Esophagus squamous epithelium (tissue), 5 donors: ENCODE measurements at regions not wholly inside any gene's neighbourhood (a gene's known extent, or its start where the extent isn't known, plus 50 kb on each side); places are given as distances from the start of the nearest gene placed in this dataset.

Experiments used
- DNase-seq: peaks from one replicate; lab custom pipeline; 2025; lab: John Stamatoyannopoulos, UW
- H3K27ac ChIP-seq, 4 donors: fragments of 200-600 bp; sonication (generic); one replicate each; pipeline ENCODE4 v1.5.1; 2016 to 2019; ENCODE audit warnings: mild to moderate bottlenecking in 1 of 4
- H3K27me3 ChIP-seq, 4 donors: fragments of 200-600 bp; sonication (generic); 1 replicate in 3 of 4; 2 replicates in 1 of 4; pipeline versions ENCODE4 v1.5.1 to v1.6.0; 2017 to 2021; ENCODE audit warnings: antibody characterized with exemption in 1 of 4
- H3K36me3 ChIP-seq, 3 donors: fragments of 200-600 bp; sonication (generic); one replicate each; pipeline ENCODE4 v1.5.1; 2016 to 2019
- H3K4me1 ChIP-seq, 3 donors: fragments of 200-600 bp; sonication (generic); one replicate each; pipeline ENCODE4 v1.5.1; 2017 to 2019
- H3K4me3 ChIP-seq, 4 donors: fragments of 200-600 bp; sonication (generic); 1 replicate in 3 of 4; 2 replicates in 1 of 4; pipeline ENCODE4 v1.5.1; 2016 to 2019; ENCODE audit warnings: mild to moderate bottlenecking in 2 of 4, moderate library complexity in 1 of 4
- H3K9me3 ChIP-seq, 3 donors: fragments of 200-600 bp; sonication (generic); one replicate each; pipeline ENCODE4 v1.5.1; 2016 to 2019
- CTCF ChIP-seq, 6 experiments: fragments of 450-650 bp in 4 of 6; fragments of 200-600 bp in 2 of 6; sonication (generic) in 2 of 6; IDR thresholded peaks; one replicate each; pipeline ENCODE4 v1.5.1; 2016 to 2019; ENCODE audit warnings: antibody characterized with exemption in 6 of 6, mild to moderate bottlenecking in 4 of 6, moderate library complexity in 4 of 6
- POLR2A ChIP-seq, 4 donors: fragments of 450-650 bp; IDR thresholded peaks; one replicate each; pipeline ENCODE4 v1.6.1; 2017; ENCODE audit warnings: antibody characterized with exemption in 4 of 4, mild to moderate bottlenecking in 4 of 4, moderate library complexity in 3 of 4
- whole genome bisulfite sequencing, 2 donors: methylation state at CpG; one replicate each; pipeline ENCODE4 v1.1.5; 2018; 5-methylcytosine and 5-hydroxymethylcytosine counted together
- intact Hi-C: fragments of 100-400 bp; cut with DNase I; formaldehyde crosslinking; loops from one replicate; pipeline ENCODE4 v1.15.0; 2022
- donor health status: DM: yes; HTN: yes; CAD: no.

- no peak for DNase-seq
- no peak overlapping the region for H3K27ac ChIP-seq
- no peak overlapping the region for H3K4me3 ChIP-seq
- intact Hi-C loops = no loop called here
- H3K27me3 ChIP-seq = no peaks in the 10 kb centered on the region
- 75 to 76% methylated on average over 4 of the region's 4 CpGs for WGBS, 2 donors
- H3K9me3 ChIP-seq = peaks cover 0 to 6% (median 5%) of the 10 kb centered on the region in 3 donors
- TF ChIP-seq POLR2A (IDR thresholded peaks at IDR 0.05) = no peak
- no peak for TF ChIP-seq CTCF (IDR thresholded peaks at IDR 0.05)
- H3K36me3 ChIP-seq = no peaks in the 10 kb centered on the region
- H3K4me1 ChIP-seq = peaks cover 0 to 11% (median 0%) of the 10 kb centered on the region in 3 donors
These were observed 241.5 kb downstream of the ACKR3 start for GRCh38 chr2:236811062-236811656.

DNA sequence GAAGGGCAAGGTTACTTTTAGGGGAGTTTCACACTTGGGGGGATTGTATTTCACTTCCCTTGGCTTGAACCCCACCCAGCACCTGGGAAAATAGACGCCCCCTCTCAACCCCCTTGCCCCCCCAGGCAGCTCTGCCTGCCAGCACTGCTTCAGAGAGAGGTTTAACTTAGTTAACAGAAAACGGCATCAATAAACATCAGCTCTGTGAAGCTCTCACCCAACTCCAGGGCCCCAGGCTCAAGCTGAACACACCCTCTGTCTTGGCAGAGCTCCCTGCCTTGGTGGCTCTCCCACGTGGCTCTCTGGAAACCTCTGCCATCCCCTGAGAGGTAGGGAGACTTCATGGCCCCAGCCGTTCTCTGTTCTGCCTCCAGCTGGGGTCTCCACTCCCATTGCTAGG lies 244.1 kb downstream of the ACKR3 start:
- DNase-seq = no peak
- 10 to 36% methylated on average over 2 to 3 of the region's 4 CpGs for WGBS, 2 donors
- no peak overlapping the region for H3K27ac ChIP-seq
- peaks cover 0 to 5% (median 0%) of the 10 kb centered on the region in 3 donors for H3K9me3 ChIP-seq
- H3K27me3 ChIP-seq = no peaks in the 10 kb centered on the region
- intact Hi-C loops = no loop called here
- TF ChIP-seq CTCF (IDR thresholded peaks at IDR 0.05) (no peak), POLR2A (IDR thresholded peaks at IDR 0.05) (no peak)
- H3K4me1 ChIP-seq = peaks cover 0 to 11% (median 0%) of the 10 kb centered on the region in 3 donors
- H3K36me3 ChIP-seq = no peaks in the 10 kb centered on the region
- H3K4me3 ChIP-seq = no peak overlapping the region

GRCh38 chr2:236814593-236814992 lies 245.0 kb downstream of the ACKR3 start:
- Histone ChIP-seq H3K4me3 (no peak overlapping the region), H3K27ac (no peak overlapping the region), H3K9me3 (peaks cover 0 to 5% (median 0%) of the 10 kb centered on the region in 3 donors), H3K36me3 (no peaks in the 10 kb centered on the region), H3K27me3 (no peaks in the 10 kb centered on the region), H3K4me1 (peaks cover 0 to 11% (median 0%) of the 10 kb centered on the region in 3 donors)
- no peak for DNase-seq
- TF ChIP-seq POLR2A (IDR thresholded peaks at IDR 0.05) = no peak
- TF ChIP-seq CTCF (IDR thresholded peaks at IDR 0.05) = no peak
- intact Hi-C loops = no loop called here
- WGBS, 2 donors = 55 to 56% methylated on average over 4 of the region's 4 CpGs

DNA sequence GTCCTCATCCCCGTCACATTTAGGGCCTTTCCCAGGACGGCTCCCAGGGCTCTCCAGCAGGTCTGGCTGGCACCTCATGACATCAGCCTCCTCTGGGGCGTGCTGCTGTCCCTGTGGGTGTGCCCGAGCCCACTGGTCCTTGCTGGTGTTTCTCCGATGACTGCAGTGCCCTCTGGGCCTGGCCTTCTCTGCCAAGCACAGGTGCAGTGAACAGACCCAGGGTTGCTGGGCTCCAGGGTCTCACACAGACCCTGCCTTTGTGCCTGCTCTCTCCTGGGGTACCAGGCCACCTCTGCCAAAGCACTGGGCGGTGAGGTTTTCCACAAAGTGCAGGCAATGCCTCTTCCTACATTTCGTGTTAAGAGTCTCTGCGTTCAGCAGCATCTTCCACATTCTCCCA lies 246.1 kb downstream of the ACKR3 start:
- Histone ChIP-seq H3K27me3 (no peaks in the 10 kb centered on the region), H3K36me3 (no peaks in the 10 kb centered on the region), H3K9me3 (no peaks in the 10 kb centered on the region), H3K4me1 (peaks cover 0 to 11% (median 0%) of the 10 kb centered on the region in 3 donors), H3K27ac (no peak overlapping the region), H3K4me3 (no peak overlapping the region)
- 92 to 93% methylated on average over 5 to 6 of the region's 8 CpGs for WGBS, 2 donors
- no peak for DNase-seq
- intact Hi-C loops = no loop called here
- TF ChIP-seq POLR2A (IDR thresholded peaks at IDR 0.05) = no peak
- TF ChIP-seq CTCF (IDR thresholded peaks at IDR 0.05) = no peak

DNA sequence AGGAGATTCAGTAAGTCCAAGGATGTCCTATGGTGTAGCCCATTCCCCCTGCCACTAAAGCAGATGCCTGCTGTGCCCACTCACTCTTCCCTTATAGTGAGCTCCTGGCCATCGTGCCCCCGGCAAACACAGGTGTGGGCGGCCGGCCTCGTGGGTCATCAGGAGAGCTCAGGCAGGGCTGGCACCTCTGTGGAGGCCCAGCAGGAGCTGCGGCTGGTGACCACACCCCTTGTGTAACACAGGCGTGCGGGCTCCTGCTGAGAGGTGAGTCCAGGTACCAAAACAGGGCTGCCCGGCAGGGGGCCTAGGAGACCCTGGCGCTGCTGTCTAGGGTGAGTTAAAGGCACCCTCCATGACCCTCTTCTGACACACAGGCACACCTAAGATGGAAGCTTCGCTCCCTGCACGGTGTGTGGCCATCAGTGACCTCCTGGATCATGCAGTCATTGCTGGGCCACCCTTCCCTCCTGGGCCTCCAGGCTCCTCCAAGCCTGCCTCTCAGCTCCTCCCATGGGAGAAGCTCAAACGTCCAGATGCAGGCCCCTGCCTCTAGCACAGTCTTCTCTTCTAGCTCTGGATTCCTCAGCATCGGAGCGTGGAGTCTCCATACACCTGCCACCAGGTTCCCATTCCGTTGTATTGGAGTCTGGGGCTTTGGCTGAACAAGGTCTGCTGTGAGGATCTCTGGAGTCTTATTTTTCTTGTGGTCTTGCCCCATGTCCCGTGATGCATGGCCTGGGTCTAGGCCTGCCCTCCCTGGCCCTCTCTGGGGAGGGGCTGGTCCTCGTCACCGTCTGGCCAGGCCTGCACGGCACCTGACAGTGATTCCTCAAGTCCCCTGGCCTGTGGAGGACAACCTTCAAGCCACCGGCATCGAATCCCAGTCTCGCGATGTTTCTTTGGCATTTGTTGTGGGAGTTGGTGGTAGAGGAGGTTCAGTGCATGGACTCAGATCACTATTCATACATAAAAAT lies 246.9 kb downstream of the ACKR3 start:
- no peaks in the 10 kb centered on the region for H3K27me3 ChIP-seq
- 89 to 98% methylated on average over 6 to 15 of the region's 24 CpGs for WGBS, 2 donors
- no peak for DNase-seq

More for the DNA sequence above, 246.9 kb downstream of the ACKR3 start:
- TF ChIP-seq POLR2A (IDR thresholded peaks at IDR 0.05) (no peak), CTCF (IDR thresholded peaks at IDR 0.05) (no peak)
- Histone ChIP-seq H3K4me3 (no peak overlapping the region), H3K27ac (no peak overlapping the region), H3K4me1 (peaks cover 0 to 11% (median 0%) of the 10 kb centered on the region in 3 donors), H3K9me3 (peaks cover 0 to 2% (median 0%) of the 10 kb centered on the region in 3 donors), H3K36me3 (no peaks in the 10 kb centered on the region)
- intact Hi-C loops = no loop called here
